Ramos (cell line): ENCODE measurements at regions not wholly inside any gene's neighbourhood (a gene's known extent, or its start where the extent isn't known, plus 50 kb on each side); places are given as distances from the start of the nearest gene placed in this dataset.

Experiments used
- in situ Hi-C: fragments of 300-500 bp; cut with MboI; formaldehyde crosslinking; loops from one replicate; pipeline ENCODE4 v1.14.3; 2022; ENCODE audit warnings: low sequenced_read_pairs; ENCODE audit not compliant: unreplicated experiment

GRCh38 chr6:156190270-156190669, 586.9 kb upstream of the ARID1B start:
- in situ Hi-C loops, result no loop called here

- in situ Hi-C loops, result no loop called here
Observed at GRCh38 chr6:156189714-156190113, 587.5 kb upstream of the ARID1B start.

GRCh38 chr6:156189195-156189594, 588.0 kb upstream of the ARID1B start:
- in situ Hi-C loops, result no loop called here

- in situ Hi-C loops, result no loop called here
Observed at GRCh38 chr6:156185113-156185512, 592.1 kb upstream of the ARID1B start.

- in situ Hi-C loops, result no loop called here
Observed at GRCh38 chr6:156183678-156184077, 593.5 kb upstream of the ARID1B start.

- in situ Hi-C loops, result no loop called here
Observed at GRCh38 chr6:156182356-156182755, 594.8 kb upstream of the ARID1B start.

GRCh38 chr6:156181506-156181905, 595.7 kb upstream of the ARID1B start:
- in situ Hi-C loops, result no loop called here

GRCh38 chr6:156175971-156176421, 601.2 kb upstream of the ARID1B start:
- in situ Hi-C loops, result no loop called here

- in situ Hi-C loops, result no loop called here
Observed at GRCh38 chr6:156175433-156175832, 601.7 kb upstream of the ARID1B start.

GRCh38 chr6:156174031-156174890, 602.9 kb upstream of the ARID1B start:
- in situ Hi-C loops, result no loop called here

GRCh38 chr6:156169371-156169770, 607.8 kb upstream of the ARID1B start:
- in situ Hi-C loops, result no loop called here

GRCh38 chr6:156167625-156168071, 609.5 kb upstream of the ARID1B start:
- in situ Hi-C loops, result no loop called here

- in situ Hi-C loops, result no loop called here
Observed at GRCh38 chr6:156167016-156167624, 610.1 kb upstream of the ARID1B start.

GRCh38 chr6:156166093-156166492, 611.1 kb upstream of the ARID1B start:
- in situ Hi-C loops, result no loop called here

- in situ Hi-C loops, result no loop called here
Observed at GRCh38 chr6:156164701-156165452, 612.3 kb upstream of the ARID1B start.

- in situ Hi-C loops, result no loop called here
Observed at GRCh38 chr6:156163311-156163710, 613.9 kb upstream of the ARID1B start.

- in situ Hi-C loops, result no loop called here
Observed at GRCh38 chr6:156161471-156161870, 615.7 kb upstream of the ARID1B start.

GRCh38 chr6:156160795-156161165, 616.4 kb upstream of the ARID1B start:
- in situ Hi-C loops, result no loop called here

GRCh38 chr6:156160007-156160794, 617.0 kb upstream of the ARID1B start:
- in situ Hi-C loops, result no loop called here

- in situ Hi-C loops, result no loop called here
Observed at GRCh38 chr6:156154896-156155295, 622.3 kb upstream of the ARID1B start.
